Motor neuron (in vitro differentiated cells): ENCODE measurements at regions not wholly inside any gene's neighbourhood (a gene's known extent, or its start where the extent isn't known, plus 50 kb on each side); places are given as distances from the start of the nearest gene placed in this dataset.

Experiments
- ATAC-seq, 8 experiments: fragments of 200-7000 bp; cut with Tn5 transposase; replicated peaks in 6 of 8; 2 replicates each; pipeline ENCODE4 v1.8.0; 2021; ENCODE audit warnings: mild to moderate bottlenecking in 8 of 8, moderate library complexity in 8 of 8
- H3K27ac ChIP-seq, 2 donors: fragments of 250-450 bp; sonication (Bioruptor Pico); 2 replicates each; pipeline ENCODE4 v1.9.0; 2021; ENCODE audit warnings: antibody characterized with exemption in 2 of 2, mild to moderate bottlenecking in 2 of 2, moderate library complexity in 1 of 2
- H3K4me1 ChIP-seq, 2 donors: fragments of 250-450 bp; sonication (Bioruptor Pico); replicated peaks in 1 of 2; 2 replicates each; pipeline ENCODE4 v1.6.1; 2021; ENCODE audit warnings: antibody characterized with exemption in 2 of 2, mild to moderate bottlenecking in 2 of 2, moderate library complexity in 1 of 2
- H3K4me3 ChIP-seq, 5 donors: fragments of 250-450 bp; sonication (Bioruptor Pico); 2 replicates each; pipeline ENCODE4 v1.9.0; 2021; ENCODE audit warnings: antibody characterized with exemption in 5 of 5, mild to moderate bottlenecking in 5 of 5, moderate library complexity in 4 of 5
- WGBS, 10 experiments: fragments of 450-650 bp; shearing (Covaris generic); methylation state at CpG; one replicate each; pipeline ENCODE4 v1.0.0; 2022; 5-methylcytosine and 5-hydroxymethylcytosine counted together
- in situ Hi-C, 9 experiments: fragments of 400-800 bp; cut with MboI; loops; one replicate each; pipeline ENCODE4 v1.15.0; 2021; ENCODE audit warnings: low sequenced_read_pairs in 9 of 9, low pct_unique_long_range_greater_than_20kb in 2 of 9; ENCODE audit not compliant: unreplicated experiment in 9 of 9

DNA sequence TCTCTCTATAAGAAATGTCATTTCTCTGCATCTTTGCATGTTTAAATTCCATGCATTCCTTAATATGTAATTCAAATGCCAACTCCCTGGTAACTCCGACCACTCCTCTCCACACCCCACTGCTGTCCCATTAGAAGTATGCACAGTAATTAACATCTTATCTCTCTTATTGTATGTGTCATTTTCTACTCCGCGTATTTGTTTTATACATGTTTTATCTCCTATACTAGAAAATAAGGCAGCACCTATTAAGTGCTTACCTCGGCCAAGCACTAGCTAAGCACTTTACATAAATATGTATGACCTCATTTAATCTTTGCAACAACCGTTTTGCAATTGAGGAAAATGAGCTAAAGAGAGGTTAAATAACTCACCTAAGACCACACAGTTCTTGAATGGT is 469.8 kb downstream of the BCAT1 start:
- ATAC-seq = peak in 3 of 8 experiments; percentile 89 to 95 (median 93)
- Histone ChIP-seq H3K4me3 (no peak overlapping the region), H3K27ac (no peak overlapping the region), H3K4me1 (no peaks in the 10 kb centered on the region)
- in situ Hi-C loops = no loop called here
- WGBS, 10 experiments = 0 to 100% (median 90%) methylated on average over 1 to 5 of the region's 5 CpGs; no CpG with 5 or more reads in 1 of the 10 experiments

DNA sequence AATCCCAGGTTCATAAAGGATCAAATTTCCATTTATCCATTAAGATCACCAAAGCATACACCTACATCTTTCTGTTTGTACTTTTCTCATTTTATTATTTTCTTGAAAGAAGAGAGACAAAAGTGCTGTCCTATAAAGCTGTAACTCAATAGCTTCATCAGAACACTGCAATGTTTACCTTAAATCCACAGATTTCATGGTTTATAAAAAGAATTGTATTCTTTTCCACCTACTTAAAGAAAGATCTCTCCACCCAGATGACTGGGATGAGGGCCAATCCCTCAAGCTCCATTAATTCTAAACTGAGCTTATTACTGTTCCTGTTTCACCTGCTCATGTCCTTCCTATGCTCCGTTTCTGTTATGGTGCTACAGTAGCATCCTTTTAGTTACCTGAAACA is 470.6 kb downstream of the BCAT1 start:
- 25 to 100% (median 90%) methylated on average over 1 of the region's 1 CpG; no CpG with 5 or more reads in 1 of the 10 experiments for WGBS, 10 experiments
- Histone ChIP-seq H3K4me1 (no peaks in the 10 kb centered on the region), H3K27ac (no peak overlapping the region), H3K4me3 (no peak overlapping the region)
- no peak for ATAC-seq
- in situ Hi-C loops = no loop called here

DNA sequence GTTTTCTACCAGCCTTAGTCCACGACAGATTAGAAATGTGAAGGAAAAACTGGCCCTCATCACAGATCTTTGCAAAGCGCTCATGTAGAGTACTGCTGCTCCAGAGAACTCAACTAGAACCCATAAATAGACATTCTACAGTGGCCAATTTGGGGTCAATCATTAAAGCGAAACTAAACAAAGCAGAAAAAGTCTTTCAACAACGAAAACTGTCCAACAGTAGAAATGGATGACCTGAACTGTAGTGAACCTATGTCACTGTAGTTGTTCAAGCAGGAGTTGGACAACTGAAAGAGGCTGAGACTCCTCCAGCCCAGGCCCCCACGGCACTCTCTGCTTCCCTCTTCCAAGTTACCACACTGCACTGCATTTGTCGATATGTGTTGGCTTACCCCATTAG is 472.6 kb downstream of the BCAT1 start:
- Histone ChIP-seq H3K4me3 (no peak overlapping the region), H3K27ac (no peak overlapping the region), H3K4me1 (no peaks in the 10 kb centered on the region)
- in situ Hi-C loops = no loop called here
- no peak for ATAC-seq
- WGBS, 10 experiments = 40 to 100% (median 94%) methylated on average over 1 to 6 of the region's 6 CpGs; no CpG with 5 or more reads in 1 of the 10 experiments

DNA sequence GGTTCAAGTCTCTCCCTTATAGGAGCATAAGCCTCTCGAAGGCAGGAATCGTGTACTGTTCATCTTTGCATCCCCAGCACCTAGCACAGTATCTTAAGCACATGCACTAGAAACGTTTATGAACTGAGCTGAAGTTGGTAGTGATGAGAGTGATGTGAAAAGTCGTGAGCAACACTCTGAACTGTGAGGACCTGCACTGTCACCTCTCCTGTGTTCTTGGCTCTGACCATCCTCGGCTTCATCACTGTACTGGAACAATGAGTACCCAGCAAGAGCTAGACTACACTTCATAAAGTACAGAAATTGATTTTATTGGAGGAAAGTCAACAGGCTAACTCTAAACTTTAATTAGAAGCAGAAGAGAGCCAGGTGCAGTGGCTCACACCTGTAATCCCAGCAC is 473.6 kb downstream of the BCAT1 start:
- no peak for ATAC-seq
- in situ Hi-C loops = no loop called here
- H3K4me1 ChIP-seq = no peaks in the 10 kb centered on the region
- 50 to 100% (median 97%) methylated on average over 1 to 5 of the region's 5 CpGs; no CpG with 5 or more reads in 2 of the 10 experiments for WGBS, 10 experiments
- no peak overlapping the region for H3K27ac ChIP-seq
- no peak overlapping the region for H3K4me3 ChIP-seq

DNA sequence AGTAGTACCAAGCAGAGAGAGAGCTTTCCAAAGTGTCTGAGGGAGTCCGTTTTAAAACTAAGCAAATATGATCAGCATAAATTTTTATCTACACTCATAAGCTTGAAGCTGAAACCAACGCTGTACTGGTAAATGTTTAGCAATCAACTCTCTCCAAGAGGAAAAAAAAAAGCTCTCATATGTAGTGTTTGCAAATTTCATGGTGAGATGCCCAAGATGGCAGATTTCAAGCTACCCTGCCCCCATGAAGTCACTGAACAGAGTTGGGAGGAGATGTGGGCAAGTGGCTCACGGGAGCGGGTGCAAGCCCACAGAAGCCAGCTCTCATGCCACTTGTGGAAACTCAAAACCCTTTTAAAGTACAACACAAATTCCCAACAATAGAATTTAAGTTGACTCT is 475.8 kb downstream of the BCAT1 start:
- 13 to 100% (median 80%) methylated on average over 1 to 4 of the region's 4 CpGs; no CpG with 5 or more reads in 2 of the 10 experiments for WGBS, 10 experiments
- ATAC-seq = no peak
- Histone ChIP-seq H3K27ac (no peak overlapping the region), H3K4me1 (no peaks in the 10 kb centered on the region), H3K4me3 (no peak overlapping the region)
- in situ Hi-C loops = no loop called here

DNA sequence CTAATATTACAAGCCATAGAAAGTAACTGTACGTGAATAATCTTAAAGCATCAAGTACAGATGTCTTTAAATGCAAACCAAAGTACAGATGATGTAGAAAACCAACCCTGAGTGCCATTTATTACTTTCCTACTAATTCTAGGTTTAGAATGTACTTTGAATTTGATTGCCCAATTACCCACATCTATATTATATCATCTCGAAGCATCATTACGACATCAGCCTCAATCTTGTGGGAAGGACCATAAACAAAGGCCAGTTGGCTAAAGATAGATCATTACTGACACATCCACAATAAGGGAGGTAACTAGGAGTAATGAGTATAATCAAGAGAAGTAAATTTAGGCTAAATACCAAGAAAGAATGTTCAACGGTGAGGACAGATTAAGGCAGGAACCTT is 478.9 kb downstream of the BCAT1 start:
- ATAC-seq = peak in 1 of 8 experiments; percentile 31
- Histone ChIP-seq H3K4me1 (no peaks in the 10 kb centered on the region), H3K4me3 (no peak overlapping the region), H3K27ac (no peak overlapping the region)
- WGBS, 10 experiments = 50 to 100% (median 80%) methylated on average over 2 to 4 of the region's 4 CpGs; no CpG with 5 or more reads in 1 of the 10 experiments
- in situ Hi-C loops = no loop called here

DNA sequence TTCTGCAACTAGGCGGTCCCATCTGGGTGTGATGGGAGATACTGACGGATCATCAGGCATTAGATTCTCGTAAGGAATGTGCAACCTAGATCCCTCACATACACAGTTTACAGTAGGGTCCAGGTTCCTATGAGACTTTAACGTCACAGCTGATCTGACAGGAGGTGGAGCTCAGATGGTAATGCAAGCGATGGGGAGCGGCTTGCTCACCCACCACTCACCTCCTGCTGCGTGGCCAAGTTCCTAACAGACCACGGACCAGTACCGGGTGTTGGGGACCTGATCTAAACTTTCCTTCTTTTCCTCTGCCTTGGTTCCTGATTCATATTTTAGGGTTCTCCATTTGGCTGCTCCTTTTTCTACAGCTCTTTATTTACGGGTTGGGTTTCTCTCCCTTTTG is 479.8 kb downstream of the BCAT1 start:
- 65 to 100% (median 86%) methylated on average over 1 to 8 of the region's 10 CpGs; no CpG with 5 or more reads in 1 of the 10 experiments for WGBS, 10 experiments
- no peak overlapping the region for H3K27ac ChIP-seq
- H3K4me1 ChIP-seq = no peaks in the 10 kb centered on the region
- no peak overlapping the region for H3K4me3 ChIP-seq
- in situ Hi-C loops = no loop called here
- ATAC-seq = no peak

DNA sequence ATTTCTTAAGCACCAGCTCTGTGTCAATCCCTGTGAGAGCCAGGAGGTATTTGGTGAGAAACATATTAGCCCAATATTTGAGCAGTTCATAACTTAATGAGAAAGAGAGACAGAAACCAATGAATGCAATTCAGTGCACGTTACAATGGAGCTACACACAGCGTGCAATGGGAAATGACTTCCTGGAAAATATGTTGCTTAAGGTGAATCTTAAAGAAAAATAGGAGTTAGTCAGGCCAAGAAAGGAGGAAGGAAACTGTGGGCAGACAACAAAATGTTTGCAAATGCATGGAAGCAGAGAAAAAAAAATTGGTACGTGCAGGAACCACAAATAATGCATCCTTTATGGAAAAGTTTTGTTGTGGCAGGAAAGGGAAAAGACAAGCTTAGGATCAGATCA is 481.7 kb downstream of the BCAT1 start:
- in situ Hi-C loops = no loop called here
- Histone ChIP-seq H3K4me1 (no peaks in the 10 kb centered on the region), H3K27ac (no peak overlapping the region), H3K4me3 (no peak overlapping the region)
- WGBS, 10 experiments = 10 to 100% (median 83%) methylated on average over 1 to 3 of the region's 3 CpGs; no CpG with 5 or more reads in 1 of the 10 experiments
- no peak for ATAC-seq

DNA sequence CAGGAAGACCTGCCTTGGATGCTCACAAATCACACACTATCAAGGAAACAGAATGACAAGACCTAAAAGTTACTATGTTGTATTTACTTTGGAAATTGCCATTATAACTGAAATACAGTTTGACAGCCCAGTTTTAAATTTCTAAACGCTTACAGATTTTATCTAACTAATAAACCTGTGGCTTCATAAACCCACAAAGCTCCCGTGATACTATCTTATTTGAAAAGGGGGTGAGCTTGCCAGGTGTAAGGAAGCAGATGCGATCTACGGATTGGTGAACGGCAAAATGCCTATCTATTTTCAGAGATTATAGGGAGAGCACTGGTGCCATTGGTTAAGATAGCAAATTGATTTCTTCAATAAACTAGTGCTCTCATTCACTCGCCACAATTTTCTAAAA is 485.5 kb downstream of the BCAT1 start:
- WGBS, 10 experiments = 0 to 100% (median 92%) methylated on average over 1 to 6 of the region's 6 CpGs; no CpG with 5 or more reads in 1 of the 10 experiments
- Histone ChIP-seq H3K4me1 (peaks cover 18 to 20% of the 10 kb centered on the region in 2 donors), H3K27ac (no peak overlapping the region), H3K4me3 (no peak overlapping the region)
- no peak for ATAC-seq
- in situ Hi-C loops = no loop called here

DNA sequence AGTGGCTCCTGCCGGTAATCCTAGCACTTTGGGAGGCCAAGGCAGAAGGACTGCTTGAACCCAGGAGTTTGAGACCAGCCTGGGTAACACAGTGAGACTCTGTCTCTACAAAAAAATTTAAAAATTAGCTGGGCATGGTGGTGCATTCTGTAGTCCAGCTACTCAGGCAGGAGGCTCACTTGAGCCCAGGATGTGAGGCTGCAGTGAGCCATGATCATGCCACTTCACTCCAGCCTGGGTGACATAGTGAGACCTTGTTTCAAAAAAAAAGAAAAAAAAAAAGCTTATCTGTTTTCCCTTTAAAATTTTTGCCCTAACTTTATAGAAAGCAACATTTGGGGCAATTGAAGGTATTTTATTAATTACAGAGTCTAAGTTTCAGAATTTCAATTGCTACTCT is 486.0 kb downstream of the BCAT1 start:
- no peak for ATAC-seq
- H3K4me3 ChIP-seq = no peak overlapping the region
- in situ Hi-C loops = no loop called here
- H3K4me1 ChIP-seq = peaks cover 18 to 20% of the 10 kb centered on the region in 2 donors
- 80 to 100% (median 100%) methylated on average over 1 of the region's 1 CpG; no CpG with 5 or more reads in 2 of the 10 experiments for WGBS, 10 experiments
- H3K27ac ChIP-seq = no peak overlapping the region

DNA sequence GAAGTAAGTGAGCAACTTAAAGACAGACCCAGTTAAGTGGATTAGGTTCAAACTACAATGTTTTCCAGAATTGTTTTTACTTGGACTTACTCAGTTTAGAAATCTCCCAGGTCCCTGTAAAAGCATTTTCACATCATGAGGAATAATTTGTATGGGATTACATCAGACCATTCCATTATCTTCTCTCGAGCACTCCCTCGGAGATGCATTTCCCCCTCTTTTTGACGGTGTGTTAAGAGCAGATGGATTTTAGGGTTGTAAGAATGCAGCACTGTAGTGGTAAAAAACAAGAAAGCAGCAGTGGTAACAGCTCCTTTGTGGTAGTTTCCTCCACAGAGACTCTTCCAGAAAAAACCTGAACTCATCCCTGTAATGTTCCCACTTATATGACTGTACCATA is 488.4 kb downstream of the BCAT1 start:
- peak in 5 of 8 experiments; percentile 54 to 79 (median 56) for ATAC-seq
- H3K4me1 ChIP-seq = peaks cover 18 to 20% of the 10 kb centered on the region in 2 donors
- peak overlapping the region in 1 of 2 donors; percentile 14 for H3K27ac ChIP-seq
- H3K4me3 ChIP-seq = no peak overlapping the region
- 0 to 74% (median 38%) methylated on average over 1 to 3 of the region's 3 CpGs; no CpG with 5 or more reads in 3 of the 10 experiments for WGBS, 10 experiments
- in situ Hi-C loops = no loop called here

DNA sequence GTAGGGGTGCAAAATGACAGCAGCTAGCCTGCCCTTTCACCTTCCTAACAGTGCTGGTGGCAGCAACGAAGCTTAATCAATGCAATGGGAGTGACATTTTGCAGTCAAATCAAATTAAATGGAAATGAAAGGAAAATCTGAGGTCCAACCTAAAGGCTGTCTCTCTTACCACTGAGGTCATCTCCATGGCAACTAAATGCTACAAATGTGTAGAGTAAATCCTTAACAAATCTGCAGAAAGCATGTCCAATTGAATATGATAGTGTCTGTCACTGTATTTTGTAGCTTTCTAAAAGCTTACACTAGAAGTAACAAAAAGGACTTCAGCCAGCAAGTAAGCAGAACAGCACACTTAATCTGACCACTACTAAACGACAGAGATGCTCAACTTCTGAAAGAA is 488.8 kb downstream of the BCAT1 start:
- peak in 6 of 8 experiments; percentile 14 to 64 (median 39) for ATAC-seq
- WGBS, 10 experiments = 29 to 100% (median 32%) methylated on average over 1 to 2 of the region's 2 CpGs; no CpG with 5 or more reads in 2 of the 10 experiments
- Histone ChIP-seq H3K4me3 (no peak overlapping the region), H3K27ac (peak overlapping the region in 1 of 2 donors; percentile 14), H3K4me1 (peaks cover 18 to 20% of the 10 kb centered on the region in 2 donors)
- in situ Hi-C loops = no loop called here

DNA sequence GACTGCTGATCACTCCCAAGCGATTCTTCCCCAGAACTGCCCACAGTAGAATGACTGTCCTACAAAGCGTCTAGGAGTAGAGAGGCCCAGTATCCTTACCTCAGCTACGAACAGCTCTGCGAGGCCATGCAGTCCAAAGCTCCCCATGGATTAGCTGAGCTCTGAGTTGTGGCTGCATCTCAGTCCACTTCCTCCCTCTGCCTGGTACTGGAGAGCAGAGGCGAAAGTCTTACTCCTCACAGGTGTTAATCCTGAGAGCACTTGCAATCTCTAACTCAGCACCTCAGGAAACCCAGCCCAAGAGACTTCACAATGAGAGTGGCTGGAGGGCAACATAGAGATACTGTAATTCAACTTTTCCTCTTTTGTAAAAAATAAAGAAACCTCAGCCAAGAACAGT is 493.1 kb downstream of the BCAT1 start:
- Histone ChIP-seq H3K27ac (no peak overlapping the region), H3K4me1 (peaks cover 15% of the 10 kb centered on the region in 2 donors), H3K4me3 (no peak overlapping the region)
- in situ Hi-C loops = no loop called here
- ATAC-seq = no peak
- WGBS, 10 experiments = 37 to 100% (median 100%) methylated on average over 1 to 3 of the region's 5 CpGs; no CpG with 5 or more reads in 3 of the 10 experiments

DNA sequence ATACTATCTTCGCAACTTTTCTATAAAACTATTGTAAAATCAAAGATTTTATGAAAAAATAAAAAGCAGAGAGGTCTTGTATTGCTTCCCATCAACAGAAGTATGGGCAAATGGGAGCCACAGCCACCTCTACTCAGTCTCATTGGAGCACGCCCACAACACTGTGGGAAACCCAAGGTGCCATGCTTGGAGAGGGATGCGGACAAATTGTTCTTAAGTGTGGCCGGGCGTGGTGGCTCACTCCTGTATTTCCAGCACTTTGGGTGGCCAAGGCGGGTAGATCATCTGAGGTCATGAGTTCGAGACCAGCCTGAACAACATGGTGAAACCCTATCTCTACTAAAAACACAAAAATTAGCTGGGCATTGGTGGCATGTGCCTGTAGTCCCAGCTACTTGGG is 498.2 kb upstream of the SOX5 start:
- Histone ChIP-seq H3K4me3 (no peak overlapping the region), H3K27ac (no peak overlapping the region), H3K4me1 (peaks cover 5 to 7% of the 10 kb centered on the region in 2 donors)
- no peak for ATAC-seq
- 46 to 100% (median 94%) methylated on average over 1 to 7 of the region's 7 CpGs for WGBS, 10 experiments
- in situ Hi-C loops = no loop called here
